SU-DHL-6 (cell line): ENCODE measurements at regions not wholly inside any gene's neighbourhood (a gene's known extent, or its start where the extent isn't known, plus 50 kb on each side); places are given as distances from the start of the nearest gene placed in this dataset.

Experiments
- H2AFZ ChIP-seq: fragments of 200-600 bp; sonication (generic); 2 replicates; pipeline ENCODE4 v1.6.1; 2014; ENCODE audit warnings: low read depth, mild to moderate bottlenecking, moderate library complexity, mixed read lengths, antibody characterized with exemption, low read length; ENCODE audit not compliant: severe bottlenecking
- H3F3A ChIP-seq: fragments of 200-600 bp; shearing (Covaris generic); 2 replicates; pipeline ENCODE4 v1.6.0; 2016; ENCODE audit warnings: antibody characterized with exemption, mild to moderate bottlenecking; ENCODE audit not compliant: insufficient read depth
- H3K27ac ChIP-seq: fragments of 200-600 bp; sonication (generic); 2 replicates; pipeline ENCODE4 v1.5.1; 2016; ENCODE audit warnings: low read depth, mild to moderate bottlenecking, low read length, moderate library complexity, mixed read lengths
- H3K27me3 ChIP-seq: fragments of 200-600 bp; sonication (generic), shearing (Covaris generic); 2 replicates; pipeline ENCODE4 v1.6.0; 2014; ENCODE audit warnings: mild to moderate bottlenecking, low read length
- H3K36me3 ChIP-seq: fragments of 200-600 bp; sonication (generic); 2 replicates; pipeline ENCODE4 v1.6.1; 2014; ENCODE audit warnings: mild to moderate bottlenecking, low read length, mixed read lengths
- H3K4me2 ChIP-seq: fragments of 300-600, 200-600 bp; shearing (Covaris generic), sonication (generic); 2 replicates; pipeline ENCODE4 v1.6.0; 2014; ENCODE audit warnings: low read length, low read depth, mild to moderate bottlenecking; ENCODE audit not compliant: poor library complexity, severe bottlenecking
- H3K4me3 ChIP-seq: fragments of 200-600 bp; sonication (generic); 2 replicates; pipeline ENCODE4 v1.5.1; 2014; ENCODE audit warnings: antibody characterized with exemption, low read length, mild to moderate bottlenecking, mixed read lengths; ENCODE audit not compliant: insufficient read depth, poor library complexity, severe bottlenecking
- H3K79me2 ChIP-seq: fragments of 200-600 bp; sonication (generic); 2 replicates; pipeline ENCODE4 v1.6.1; 2014; ENCODE audit warnings: mild to moderate bottlenecking, low read length, moderate library complexity; ENCODE audit not compliant: insufficient read depth
- H3K9ac ChIP-seq: fragments of 200-600 bp; sonication (generic); 2 replicates; pipeline ENCODE4 v1.7.0; 2014; ENCODE audit warnings: mild to moderate bottlenecking, low read length
- H3K9me2 ChIP-seq: fragments of 200-600 bp; sonication (generic); replicated peaks from 2 replicates; pipeline ENCODE4 v1.6.1; 2014; ENCODE audit warnings: low read length; ENCODE audit not compliant: insufficient read depth
- H3K9me3 ChIP-seq: fragments of 200-600 bp; sonication (generic); 2 replicates; pipeline ENCODE4 v1.6.1; 2014; ENCODE audit warnings: low read length, mixed read lengths; ENCODE audit not compliant: insufficient read depth
- H4K20me1 ChIP-seq: fragments of 200-600 bp; sonication (generic); 2 replicates; pipeline ENCODE4 v1.6.1; 2014; ENCODE audit warnings: low read depth, mild to moderate bottlenecking, antibody characterized with exemption, low read length, moderate library complexity, mixed read lengths
- CTCF ChIP-seq: fragments of 200-600 bp; sonication (generic); IDR thresholded peaks from one replicate; pipeline ENCODE4 v1.5.1; 2017; ENCODE audit warnings: antibody characterized with exemption, mild to moderate bottlenecking, low read length, moderate library complexity; ENCODE audit not compliant: insufficient read depth, poor library complexity, severe bottlenecking
- EZH2phosphoT487 ChIP-seq: fragments of 200-600 bp; sonication (generic), shearing (Covaris generic); conservative IDR thresholded peaks from 2 replicates; pipeline ENCODE4 v1.6.1; 2018; ENCODE audit warnings: mild to moderate bottlenecking, antibody characterized with exemption, low read length, moderate library complexity, mixed read lengths

DNA sequence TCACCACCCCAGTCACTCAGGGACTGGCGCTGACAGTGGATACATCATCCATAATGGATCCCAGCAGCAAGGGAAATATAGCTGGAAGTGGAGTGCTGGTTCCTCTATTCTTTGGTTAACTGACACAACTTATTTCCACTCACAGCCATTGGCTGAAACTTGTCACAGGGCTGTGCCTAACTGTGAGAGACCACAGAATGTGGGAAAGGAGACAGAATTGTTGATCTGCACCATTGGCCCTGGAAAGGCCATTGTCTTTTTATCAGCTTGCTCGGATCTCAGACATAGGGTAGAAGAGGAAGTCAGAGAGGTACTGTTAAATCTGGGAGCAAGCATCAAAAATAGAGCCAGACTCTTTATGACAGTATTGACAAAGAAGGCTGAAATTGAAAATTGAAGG lies 451.3 kb downstream of the AJAP1 start:
- Histone ChIP-seq H3K27ac (no peak overlapping the region), H3K9me2 (no peaks in the 10 kb centered on the region), H3K9ac (no peak overlapping the region), H3K4me3 (no peak overlapping the region), H2AFZ (no peak overlapping the region), H3K36me3 (no peaks in the 10 kb centered on the region), H3K27me3 (no peaks in the 10 kb centered on the region), H3K9me3 (no peaks in the 10 kb centered on the region), H3F3A (no peaks in the 10 kb centered on the region), H3K79me2 (no peaks in the 10 kb centered on the region), H4K20me1 (no peaks in the 10 kb centered on the region), H3K4me2 (no peak overlapping the region)
- no peak for TF ChIP-seq CTCF

GRCh38 chr1:5099558-5099957 lies 445.1 kb downstream of the AJAP1 start:
- Histone ChIP-seq H3F3A (no peaks in the 10 kb centered on the region), H3K9me3 (no peaks in the 10 kb centered on the region), H4K20me1 (no peaks in the 10 kb centered on the region), H3K4me2 (no peak overlapping the region), H3K9me2 (no peaks in the 10 kb centered on the region), H3K27me3 (no peaks in the 10 kb centered on the region), H3K79me2 (no peaks in the 10 kb centered on the region), H3K9ac (no peak overlapping the region), H3K27ac (no peak overlapping the region), H3K4me3 (no peak overlapping the region), H2AFZ (no peak overlapping the region), H3K36me3 (no peaks in the 10 kb centered on the region)
- TF ChIP-seq CTCF = no peak
- TF ChIP-seq EZH2phosphoT487 = no peak

- Histone ChIP-seq H3F3A (no peaks in the 10 kb centered on the region), H3K36me3 (no peaks in the 10 kb centered on the region), H3K4me2 (no peak overlapping the region), H3K27me3 (no peaks in the 10 kb centered on the region), H3K9me2 (no peaks in the 10 kb centered on the region), H2AFZ (no peak overlapping the region), H3K79me2 (no peaks in the 10 kb centered on the region), H4K20me1 (no peaks in the 10 kb centered on the region), H3K9ac (no peak overlapping the region), H3K9me3 (no peaks in the 10 kb centered on the region), H3K27ac (no peak overlapping the region), H3K4me3 (no peak overlapping the region)
- no peak for TF ChIP-seq EZH2phosphoT487
- TF ChIP-seq CTCF = no peak
These were observed 444.6 kb downstream of the AJAP1 start for GRCh38 chr1:5098981-5099385.

GRCh38 chr1:5093042-5093441 lies 438.6 kb downstream of the AJAP1 start:
- H3K79me2 ChIP-seq = no peaks in the 10 kb centered on the region

More at GRCh38 chr1:5093042-5093441, 438.6 kb downstream of the AJAP1 start:
- H3K27ac ChIP-seq = no peak overlapping the region
- H3K9ac ChIP-seq = no peak overlapping the region
- H3K27me3 ChIP-seq = no peaks in the 10 kb centered on the region
- H4K20me1 ChIP-seq = no peaks in the 10 kb centered on the region
- H3K36me3 ChIP-seq = no peaks in the 10 kb centered on the region
- H3K9me2 ChIP-seq = no peaks in the 10 kb centered on the region
- H3K4me2 ChIP-seq = no peak overlapping the region
- H3K9me3 ChIP-seq = no peaks in the 10 kb centered on the region
- H3F3A ChIP-seq = no peaks in the 10 kb centered on the region
- no peak overlapping the region for H3K4me3 ChIP-seq
- no peak overlapping the region for H2AFZ ChIP-seq
- no peak for TF ChIP-seq EZH2phosphoT487
